Progenitor cell of endocrine pancreas (in vitro differentiated cells): ENCODE measurements at regions not wholly inside any gene's neighbourhood (a gene's known extent, or its start where the extent isn't known, plus 50 kb on each side); places are given as distances from the start of the nearest gene placed in this dataset.

Experiments used
- DNase-seq: peaks from one replicate; pipeline ENCODE4 v3.0.0; 2021; ENCODE audit warnings: low spot score; ENCODE audit not compliant: unreplicated experiment
- H3K27ac Mint-ChIP-seq: 2 replicates; pipeline ENCODE4 v1.8.0; 2021; ENCODE audit warnings: mild to moderate bottlenecking, moderate library complexity, mixed read lengths
- H3K27me3 Mint-ChIP-seq: 2 replicates; pipeline ENCODE4 v1.8.0; 2021; ENCODE audit warnings: mixed read lengths
- H3K36me3 Mint-ChIP-seq: 2 replicates; pipeline ENCODE4 v1.8.0; 2022; ENCODE audit warnings: mixed read lengths; ENCODE audit not compliant: insufficient read depth
- H3K4me1 Mint-ChIP-seq: 2 replicates; pipeline ENCODE4 v1.8.0; 2021; ENCODE audit warnings: low read depth, mixed read lengths
- H3K4me3 Mint-ChIP-seq: 2 replicates; pipeline ENCODE4 v1.8.0; 2021; ENCODE audit warnings: low read depth, mild to moderate bottlenecking, moderate library complexity, mixed read lengths
- H3K9me3 Mint-ChIP-seq: 2 replicates; pipeline ENCODE4 v1.8.0; 2021; ENCODE audit warnings: low read depth, mixed read lengths
- CTCF ChIP-seq: fragments of 200-600 bp; sonication (generic); IDR thresholded peaks from one replicate; pipeline ENCODE4 v1.5.0; 2021; ENCODE audit warnings: antibody characterized with exemption, mild to moderate bottlenecking; ENCODE audit not compliant: unreplicated experiment

- Mint-ChIP-seq H3K27ac (no peak overlapping the region), H3K9me3 (no peaks in the 10 kb centered on the region), H3K27me3 (no peaks in the 10 kb centered on the region)
Measured at GRCh38 chr10:4586776-4587175, 239.2 kb upstream of the AKR1E2 start.

GRCh38 chr10:4581929-4582328, 244.1 kb upstream of the AKR1E2 start:
- Mint-ChIP-seq H3K4me1 (no peaks in the 10 kb centered on the region), H3K36me3 (no peaks in the 10 kb centered on the region), H3K27ac (no peak overlapping the region), H3K4me3 (no peak overlapping the region), H3K9me3 (no peaks in the 10 kb centered on the region), H3K27me3 (no peaks in the 10 kb centered on the region)
- DNase-seq, result no peak
- no peak for TF ChIP-seq CTCF

More at GRCh38 chr10:4586776-4587175, 239.2 kb upstream of the AKR1E2 start:
- DNase-seq, result no peak
- TF ChIP-seq CTCF, result no peak
- no peaks in the 10 kb centered on the region for H3K4me1 Mint-ChIP-seq
- H3K36me3 Mint-ChIP-seq, result no peaks in the 10 kb centered on the region
- no peak overlapping the region for H3K4me3 Mint-ChIP-seq

- Mint-ChIP-seq H3K4me1 (peaks cover 4% of the 10 kb centered on the region), H3K9me3 (no peaks in the 10 kb centered on the region), H3K27me3 (no peaks in the 10 kb centered on the region), H3K4me3 (no peak overlapping the region), H3K36me3 (no peaks in the 10 kb centered on the region), H3K27ac (no peak overlapping the region)
- no peak for DNase-seq
- no peak for TF ChIP-seq CTCF
Measured at GRCh38 chr10:4579844-4580243, 246.2 kb upstream of the AKR1E2 start.

GRCh38 chr10:4576206-4576605, 249.8 kb upstream of the AKR1E2 start:
- no peaks in the 10 kb centered on the region for H3K9me3 Mint-ChIP-seq
- no peak for TF ChIP-seq CTCF
- no peaks in the 10 kb centered on the region for H3K36me3 Mint-ChIP-seq
- no peak overlapping the region for H3K27ac Mint-ChIP-seq
- DNase-seq, result no peak
- no peak overlapping the region for H3K4me3 Mint-ChIP-seq
- peaks cover 4% of the 10 kb centered on the region for H3K4me1 Mint-ChIP-seq
- no peaks in the 10 kb centered on the region for H3K27me3 Mint-ChIP-seq

GRCh38 chr10:4569151-4569550, 256.9 kb upstream of the AKR1E2 start:
- TF ChIP-seq CTCF, result no peak
- Mint-ChIP-seq H3K27ac (no peak overlapping the region), H3K9me3 (no peaks in the 10 kb centered on the region), H3K27me3 (no peaks in the 10 kb centered on the region), H3K4me3 (no peak overlapping the region), H3K4me1 (no peaks in the 10 kb centered on the region), H3K36me3 (no peaks in the 10 kb centered on the region)
- no peak for DNase-seq
